H1 (cell line): ENCODE measurements at regions not wholly inside any gene's neighbourhood (a gene's known extent, or its start where the extent isn't known, plus 50 kb on each side); places are given as distances from the start of the nearest gene placed in this dataset.
A peak's percentile ranks its signal among the peaks of the same experiment; 100 is the strongest.

Experiments
- CTCF ChIA-PET: fragments of 300-600 bp; sonication (Branson Sonifier 250); formaldehyde crosslinking; loops from one replicate; lab custom pipeline; 2021; ENCODE audit not compliant: partially characterized antibody; lab: Charles Lee
- POLR2A ChIA-PET: fragments of 300-600 bp; sonication (Branson Sonifier 250); formaldehyde crosslinking; loops from one replicate; lab custom pipeline; 2021; ENCODE audit warnings: inconsistent platforms; ENCODE audit not compliant: partially characterized antibody; lab: Charles Lee
- DNase-seq, 2 experiments: peaks; one replicate each; pipeline versions ENCODE4 v3.0.0 to v3.0.0-alpha.2; 2010 to 2022; ENCODE audit warnings: low spot score in 2 of 2, low read depth in 1 of 2, mixed read lengths in 1 of 2
- FAIRE-seq: peaks from 2 replicates; lab custom pipeline; 2011; peaks lifted over from hg19 to GRCh38; lab: Jason Lieb, UNC
- H2AFZ ChIP-seq: 2 replicates; pipeline ENCODE4 v1.8.1; 2012; ENCODE audit warnings: low read length, inconsistent platforms
- H2AK5ac ChIP-seq: 2 replicates; pipeline ENCODE4 v1.6.1; 2013; ENCODE audit warnings: low read depth, low read length
- H2BK120ac ChIP-seq: replicated peaks from 2 replicates; pipeline ENCODE3; 2013; ENCODE audit warnings: low read depth, low read length, inconsistent platforms
- H2BK12ac ChIP-seq: 2 replicates; pipeline ENCODE4 v1.6.1; 2013; ENCODE audit warnings: low read depth, low read length
- H2BK15ac ChIP-seq: 2 replicates; pipeline ENCODE4 v1.6.1; 2013; ENCODE audit warnings: low read length
- H2BK20ac ChIP-seq: 2 replicates; pipeline ENCODE4 v1.6.1; 2013; ENCODE audit warnings: low read length
- H2BK5ac ChIP-seq: 2 replicates; pipeline ENCODE4 v1.6.1; 2013; ENCODE audit warnings: low read depth, low read length
- H3K14ac ChIP-seq: 2 replicates; pipeline ENCODE4 v1.6.1; 2013; ENCODE audit warnings: inconsistent platforms; ENCODE audit not compliant: insufficient read length
- H3K18ac ChIP-seq: 2 replicates; pipeline ENCODE4 v1.6.1; 2013; ENCODE audit warnings: low read length; ENCODE audit errors: extremely low read depth
- H3K23ac ChIP-seq: 2 replicates; pipeline ENCODE4 v1.6.1; 2013; ENCODE audit warnings: inconsistent platforms; ENCODE audit not compliant: insufficient read length
- H3K23me2 ChIP-seq: 2 replicates; pipeline ENCODE4 v1.6.1; 2013; ENCODE audit warnings: low read depth, low read length
- H3K27ac ChIP-seq: 2 replicates; pipeline ENCODE4 v1.6.1; 2011; ENCODE audit warnings: low read depth, low read length, inconsistent platforms
- H3K27me3 ChIP-seq, 4 experiments: replicated peaks in 1 of 4; 1 replicate in 1 of 4; 2 replicates in 3 of 4; pipeline versions ENCODE4 v1.6.1 to v1.8.1; 2011 to 2013; ENCODE audit warnings: low read length in 3 of 4, mild to moderate bottlenecking in 3 of 4, inconsistent platforms in 2 of 4, mixed read lengths in 2 of 4, moderate library complexity in 1 of 4; ENCODE audit not compliant: control insufficient read depth in 3 of 4, insufficient read depth in 3 of 4; ENCODE audit errors: extremely low read depth in 1 of 4
- H3K36me3 ChIP-seq, 4 experiments: 2 replicates each; pipeline versions ENCODE4 v1.6.1 to v1.8.1; 2011 to 2013; ENCODE audit warnings: mild to moderate bottlenecking in 4 of 4, low read length in 3 of 4, moderate library complexity in 2 of 4, control low read depth in 1 of 4, inconsistent platforms in 1 of 4; ENCODE audit not compliant: insufficient read depth in 4 of 4, control insufficient read depth in 2 of 4
- H3K4ac ChIP-seq: replicated peaks from 2 replicates; pipeline ENCODE3; 2013; ENCODE audit warnings: low read length, low read depth, mixed read lengths, inconsistent platforms; ENCODE audit not compliant: insufficient read length
- H3K4me1 ChIP-seq, 4 experiments: replicated peaks in 1 of 4; 1 replicate in 1 of 4; 2 replicates in 3 of 4; pipeline versions ENCODE4 v1.6.1 to v1.8.1; 2011 to 2013; ENCODE audit warnings: low read length in 3 of 4, inconsistent platforms in 2 of 4, mixed read lengths in 1 of 4; ENCODE audit not compliant: insufficient read depth in 4 of 4, control insufficient read depth in 3 of 4
- H3K4me2 ChIP-seq, 2 experiments: 2 replicates each; pipeline versions ENCODE4 v1.6.1 to v1.8.1; 2011 to 2013; ENCODE audit warnings: low read depth in 2 of 2, low read length in 2 of 2, control low read depth in 1 of 2, inconsistent platforms in 1 of 2, mild to moderate bottlenecking in 1 of 2; ENCODE audit not compliant: insufficient read depth in 1 of 2
- H3K4me3 ChIP-seq, 4 experiments: fragments of 200-600, 300-600 bp in 1 of 4; sonication (generic), shearing (Covaris generic), sonication (Bioruptor Twin) in 1 of 4; 2 replicates each; pipeline versions ENCODE4 v1.5.1 to v1.8.1; 2011 to 2016; ENCODE audit warnings: low read length in 4 of 4, low read depth in 3 of 4, control low read depth in 2 of 4, inconsistent platforms in 2 of 4, mild to moderate bottlenecking in 2 of 4, mixed read lengths in 1 of 4, moderate library complexity in 1 of 4; ENCODE audit not compliant: insufficient read depth in 2 of 4; ENCODE audit errors: extremely low read depth in 1 of 4
- H3K56ac ChIP-seq: replicated peaks from 2 replicates; pipeline ENCODE3; 2013; ENCODE audit warnings: low read depth, mild to moderate bottlenecking, mixed read lengths, low read length, inconsistent platforms; ENCODE audit not compliant: insufficient read length
- H3K79me1 ChIP-seq: 2 replicates; pipeline ENCODE4 v1.6.1; 2013; ENCODE audit warnings: low read depth, low read length, control low read depth
- H3K79me2 ChIP-seq, 2 experiments: 2 replicates each; pipeline versions ENCODE4 v1.6.1 to v1.8.1; 2012 to 2013; ENCODE audit warnings: low read length in 2 of 2, mild to moderate bottlenecking in 2 of 2, inconsistent platforms in 1 of 2; ENCODE audit not compliant: insufficient read depth in 2 of 2, control insufficient read depth in 1 of 2
- H3K9ac ChIP-seq, 4 experiments: replicated peaks in 1 of 4; 1 replicate in 1 of 4; 2 replicates in 3 of 4; pipeline versions ENCODE4 v1.6.1 to v1.8.1; 2011 to 2013; ENCODE audit warnings: low read depth in 3 of 4, low read length in 3 of 4, control low read depth in 2 of 4, mild to moderate bottlenecking in 2 of 4, moderate library complexity in 2 of 4, inconsistent platforms in 1 of 4; ENCODE audit errors: extremely low read depth in 1 of 4
- H3K9me3 ChIP-seq, 2 experiments: 2 replicates each; pipeline versions ENCODE4 v1.6.1 to v1.8.1; 2012 to 2013; ENCODE audit warnings: mild to moderate bottlenecking in 2 of 2, moderate library complexity in 2 of 2, control low read depth in 1 of 2, inconsistent platforms in 1 of 2, low read depth in 1 of 2, low read length in 1 of 2, mixed read lengths in 1 of 2; ENCODE audit not compliant: insufficient read depth in 2 of 2
- H4K20me1 ChIP-seq, 2 experiments: replicated peaks in 1 of 2; 2 replicates each; pipeline versions ENCODE3 to v1.8.1; 2011 to 2013; ENCODE audit warnings: inconsistent platforms in 2 of 2, low read length in 2 of 2, mild to moderate bottlenecking in 1 of 2; ENCODE audit not compliant: insufficient read depth in 2 of 2, control insufficient read depth in 1 of 2
- H4K5ac ChIP-seq: 2 replicates; pipeline ENCODE4 v1.6.1; 2013; ENCODE audit warnings: low read length, low read depth, mixed read lengths, inconsistent platforms; ENCODE audit not compliant: insufficient read length
- H4K8ac ChIP-seq: 2 replicates; pipeline ENCODE4 v1.8.0; 2013; ENCODE audit warnings: mild to moderate bottlenecking, moderate library complexity, low read length, inconsistent platforms; ENCODE audit not compliant: insufficient read depth; ENCODE audit errors: extremely low read depth
- H4K91ac ChIP-seq: replicated peaks from 2 replicates; pipeline ENCODE3; 2013; ENCODE audit warnings: low read length, mixed read lengths, inconsistent platforms; ENCODE audit not compliant: insufficient read length
- CHD1 ChIP-seq: IDR thresholded peaks from 2 replicates; pipeline ENCODE4 v1.6.1; 2012; ENCODE audit warnings: low read depth, low read length, improper control_type of control experiment
- CREB1 ChIP-seq: IDR thresholded peaks from 2 replicates; pipeline ENCODE4 v1.6.1; 2012; ENCODE audit warnings: inconsistent platforms
- GABPA ChIP-seq: IDR thresholded peaks from 2 replicates; pipeline ENCODE4 v1.6.1; 2011; ENCODE audit warnings: mild to moderate bottlenecking, low read length, moderate library complexity, borderline replicate concordance; ENCODE audit not compliant: insufficient read depth
- NRF1 ChIP-seq: IDR thresholded peaks from 2 replicates; pipeline ENCODE4 v1.6.1; 2011; ENCODE audit warnings: mild to moderate bottlenecking, low read depth, low read length, improper control_type of control experiment
- RAD21 ChIP-seq, 2 experiments: IDR thresholded peaks in 1 of 2; conservative IDR thresholded peaks in 1 of 2; 2 replicates each; pipeline ENCODE4 v1.6.1; 2011; ENCODE audit warnings: low read depth in 2 of 2, low read length in 2 of 2, improper control_type of control experiment in 1 of 2, inconsistent platforms in 1 of 2, mild to moderate bottlenecking in 1 of 2, moderate library complexity in 1 of 2
- TAF1 ChIP-seq: IDR thresholded peaks from 2 replicates; pipeline ENCODE4 v1.6.1; 2011; ENCODE audit warnings: mild to moderate bottlenecking, low read depth, low read length
- WGBS, 2 experiments: shearing (Covaris generic) in 1 of 2; methylation state at CpG; one replicate each; pipeline versions ENCODE4 v1.1.6 to v1.1.7; 2013 to 2015; ENCODE audit warnings: low lambda C conversion rate in 2 of 2, mixed read lengths in 2 of 2, inconsistent platforms in 1 of 2, low coverage in 1 of 2, missing lambda C conversion rate in 1 of 2; ENCODE audit not compliant: insufficient replicate concordance in 2 of 2, insufficient coverage in 1 of 2, insufficient read length in 1 of 2; ENCODE audit errors: extremely low coverage in 1 of 2, missing lambda C conversion rate in 1 of 2; 5-methylcytosine and 5-hydroxymethylcytosine counted together
- TF ChIP-seq, protein P1 (sequence below): IDR thresholded peaks from 2 replicates; pipeline ENCODE4 v1.6.1; 2012; ENCODE audit warnings: low read length, inconsistent platforms
- TF ChIP-seq, protein P2 (sequence below): IDR thresholded peaks from 2 replicates; pipeline ENCODE4 v1.6.1; 2012; ENCODE audit warnings: inconsistent platforms

DNA sequence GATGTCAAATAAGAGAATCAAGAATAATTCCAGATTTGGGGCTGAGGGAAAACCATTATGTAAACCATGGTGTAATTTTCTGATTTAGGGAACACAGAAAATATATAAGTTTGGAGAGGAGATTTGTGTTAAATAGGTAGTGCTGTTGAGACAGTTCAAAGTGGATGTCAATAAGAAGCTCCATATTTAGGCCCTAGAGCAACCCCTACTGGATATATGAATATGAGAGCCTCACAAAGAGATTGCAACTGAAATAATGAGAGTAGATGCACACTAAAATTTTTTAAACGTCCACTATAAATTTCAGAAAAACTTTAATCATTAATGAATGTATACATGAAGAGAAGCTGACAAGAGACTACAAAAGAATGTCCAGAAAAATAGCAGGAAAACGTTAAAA lies 1447.8 kb upstream of the PRMT6 start:
- no peaks in the 10 kb centered on the region for H3K4me1 ChIP-seq
- H3K27me3 ChIP-seq = no peaks in the 10 kb centered on the region
- TF ChIP-seq CHD1 (no peak), CREB1 (no peak), GABPA (no peak), TAF1 (no peak), RAD21 (IDR thresholded peaks at IDR 0.05 in 1 of 2, conservative IDR thresholded peaks at IDR 0.05 in 1 of 2; ENCODE audit: low read depth in 2 of 2, low read length in 2 of 2) (peak; percentile 49 to 56), NRF1 (no peak)
- TF ChIP-seq, protein P1, sequence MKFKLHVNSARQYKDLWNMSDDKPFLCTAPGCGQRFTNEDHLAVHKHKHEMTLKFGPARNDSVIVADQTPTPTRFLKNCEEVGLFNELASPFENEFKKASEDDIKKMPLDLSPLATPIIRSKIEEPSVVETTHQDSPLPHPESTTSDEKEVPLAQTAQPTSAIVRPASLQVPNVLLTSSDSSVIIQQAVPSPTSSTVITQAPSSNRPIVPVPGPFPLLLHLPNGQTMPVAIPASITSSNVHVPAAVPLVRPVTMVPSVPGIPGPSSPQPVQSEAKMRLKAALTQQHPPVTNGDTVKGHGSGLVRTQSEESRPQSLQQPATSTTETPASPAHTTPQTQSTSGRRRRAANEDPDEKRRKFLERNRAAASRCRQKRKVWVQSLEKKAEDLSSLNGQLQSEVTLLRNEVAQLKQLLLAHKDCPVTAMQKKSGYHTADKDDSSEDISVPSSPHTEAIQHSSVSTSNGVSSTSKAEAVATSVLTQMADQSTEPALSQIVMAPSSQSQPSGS = no peak
- TF ChIP-seq, protein P2, sequence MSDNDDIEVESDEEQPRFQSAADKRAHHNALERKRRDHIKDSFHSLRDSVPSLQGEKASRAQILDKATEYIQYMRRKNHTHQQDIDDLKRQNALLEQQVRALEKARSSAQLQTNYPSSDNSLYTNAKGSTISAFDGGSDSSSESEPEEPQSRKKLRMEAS = no peak
- POLR2A ChIA-PET = no interaction called here
- no peaks in the 10 kb centered on the region for H4K20me1 ChIP-seq
- H3K56ac ChIP-seq = no peak overlapping the region
- H2BK5ac ChIP-seq = no peak overlapping the region
- H3K23ac ChIP-seq = no peak overlapping the region
- H3K4me2 ChIP-seq = no peak overlapping the region
- DNase-seq = no peak
- H3K4me3 ChIP-seq = no peak overlapping the region
- no peaks in the 10 kb centered on the region for H3K36me3 ChIP-seq
- no peak overlapping the region for H2BK12ac ChIP-seq
- no peak overlapping the region for H4K91ac ChIP-seq
- H3K79me1 ChIP-seq = no peaks in the 10 kb centered on the region
- H2BK20ac ChIP-seq = no peak overlapping the region
- no peak overlapping the region for H3K27ac ChIP-seq
- H3K4ac ChIP-seq = no peak overlapping the region
- H3K14ac ChIP-seq = no peak overlapping the region
- H2BK120ac ChIP-seq = no peak overlapping the region
- 68% methylated on average over 2 of the region's 2 CpGs; no CpG with 5 or more reads in 1 of the 2 experiments for WGBS, 2 experiments
- H2AFZ ChIP-seq = no peak overlapping the region
- H3K9ac ChIP-seq = no peak overlapping the region
- no peak for FAIRE-seq
- no peaks in the 10 kb centered on the region for H3K9me3 ChIP-seq
- no peak overlapping the region for H3K18ac ChIP-seq
- H3K79me2 ChIP-seq = no peaks in the 10 kb centered on the region
- H2BK15ac ChIP-seq = no peak overlapping the region
- CTCF ChIA-PET = interaction anchor here (1.0 to 1.3 kb wide), 2 partner anchors 327 to 829 kb away, joined by 3 read pairs; no protein-coding TSS in a partner anchor
- no peak overlapping the region for H4K8ac ChIP-seq
- no peak overlapping the region for H4K5ac ChIP-seq
- H2AK5ac ChIP-seq = no peak overlapping the region
- no peaks in the 10 kb centered on the region for H3K23me2 ChIP-seq
